ENCODE measurements at regions not wholly inside any gene's neighbourhood (a gene's known extent, or its start where the extent isn't known, plus 50 kb on each side); places are given as distances from the start of the nearest gene placed in this dataset.

- TF ChIP-seq CTCF (IDR thresholded peaks at IDR 0.05; ENCODE audit: unreplicated experiment) = no peak
- Mint-ChIP-seq H3K27me3 (no peaks in the 10 kb centered on the region), H3K27ac (no peak overlapping the region), H3K36me3 (ENCODE audit: insufficient read depth) (peaks cover 2% of the 10 kb centered on the region), H3K4me3 (ENCODE audit: low read depth) (no peak overlapping the region), H3K4me1 (ENCODE audit: low read depth) (peaks cover 5% of the 10 kb centered on the region), H3K9me3 (ENCODE audit: low read depth) (peaks cover 18% of the 10 kb centered on the region)
- DNase-seq (ENCODE audit: low spot score, unreplicated experiment) = no peak
Measured at GRCh38 chr7:17429579-17429978, 131.1 kb downstream of the AHR start.

- H3K36me3 Mint-ChIP-seq (ENCODE audit: insufficient read depth) = peaks cover 2% of the 10 kb centered on the region
- H3K9me3 Mint-ChIP-seq (ENCODE audit: low read depth) = peaks cover 11% of the 10 kb centered on the region
- H3K27ac Mint-ChIP-seq = no peak overlapping the region
- TF ChIP-seq CTCF (IDR thresholded peaks at IDR 0.05; ENCODE audit: unreplicated experiment) = no peak
- no peak overlapping the region for H3K4me3 Mint-ChIP-seq (ENCODE audit: low read depth)
- no peaks in the 10 kb centered on the region for H3K27me3 Mint-ChIP-seq
- no peak for DNase-seq (ENCODE audit: low spot score, unreplicated experiment)
- H3K4me1 Mint-ChIP-seq (ENCODE audit: low read depth) = peaks cover 18% of the 10 kb centered on the region
Measured at GRCh38 chr7:17432793-17433192, 134.3 kb downstream of the AHR start.

GRCh38 chr7:17434191-17434590 lies 135.7 kb downstream of the AHR start:
- no peak for TF ChIP-seq CTCF (IDR thresholded peaks at IDR 0.05; ENCODE audit: unreplicated experiment)
- no peak for DNase-seq (ENCODE audit: low spot score, unreplicated experiment)
- Mint-ChIP-seq H3K36me3 (ENCODE audit: insufficient read depth) (no peaks in the 10 kb centered on the region), H3K4me1 (ENCODE audit: low read depth) (peaks cover 18% of the 10 kb centered on the region), H3K27ac (no peak overlapping the region), H3K27me3 (no peaks in the 10 kb centered on the region), H3K9me3 (ENCODE audit: low read depth) (peaks cover 3% of the 10 kb centered on the region), H3K4me3 (ENCODE audit: low read depth) (no peak overlapping the region)

- H3K9me3 Mint-ChIP-seq (ENCODE audit: low read depth) = peaks cover 4% of the 10 kb centered on the region
- H3K36me3 Mint-ChIP-seq (ENCODE audit: insufficient read depth) = no peaks in the 10 kb centered on the region
- H3K4me3 Mint-ChIP-seq (ENCODE audit: low read depth) = no peak overlapping the region
- DNase-seq (ENCODE audit: low spot score, unreplicated experiment) = no peak
- no peak for TF ChIP-seq CTCF (IDR thresholded peaks at IDR 0.05; ENCODE audit: unreplicated experiment)
- H3K27me3 Mint-ChIP-seq = no peaks in the 10 kb centered on the region
- H3K4me1 Mint-ChIP-seq (ENCODE audit: low read depth) = peaks cover 18% of the 10 kb centered on the region
- no peak overlapping the region for H3K27ac Mint-ChIP-seq
Measured at GRCh38 chr7:17434841-17435692, 136.6 kb downstream of the AHR start.

GRCh38 chr7:17436126-17436525 lies 137.7 kb downstream of the AHR start:
- Mint-ChIP-seq H3K4me1 (ENCODE audit: low read depth) (peaks cover 18% of the 10 kb centered on the region), H3K27ac (no peak overlapping the region), H3K4me3 (ENCODE audit: low read depth) (no peak overlapping the region), H3K27me3 (no peaks in the 10 kb centered on the region), H3K36me3 (ENCODE audit: insufficient read depth) (no peaks in the 10 kb centered on the region), H3K9me3 (ENCODE audit: low read depth) (peaks cover 10% of the 10 kb centered on the region)
- no peak for DNase-seq (ENCODE audit: low spot score, unreplicated experiment)
- TF ChIP-seq CTCF (IDR thresholded peaks at IDR 0.05; ENCODE audit: unreplicated experiment) = no peak

All from progenitor cell of endocrine pancreas (in vitro differentiated cells).